GM18520 (cell line): ENCODE measurements at regions not wholly inside any gene's neighbourhood (a gene's known extent, or its start where the extent isn't known, plus 50 kb on each side); places are given as distances from the start of the nearest gene placed in this dataset.
"Not testable (repeated sequence)": the region's sequence is repeated elsewhere in the genome, so short reads cannot be mapped to it uniquely, and the experiment has no call there.

ENCODE experiments used
- ATAC-seq: cut with Tn5 transposase; IDR thresholded peaks from one replicate; pipeline ENCODE4 v1.9.1; 2021; ENCODE audit not compliant: unreplicated experiment

GRCh38 chr5:126129431-126129830, 293.8 kb upstream of the GRAMD2B start:
- no peak for ATAC-seq

GRCh38 chr5:126133424-126133823, 289.8 kb upstream of the GRAMD2B start:
- ATAC-seq = no peak

GRCh38 chr5:126137891-126138280, 285.3 kb upstream of the GRAMD2B start:
- ATAC-seq = no peak

- no peak for ATAC-seq
These were observed 284.8 kb upstream of the GRAMD2B start for GRCh38 chr5:126138281-126138931.

- ATAC-seq = no peak
These were observed 284.1 kb upstream of the GRAMD2B start for GRCh38 chr5:126139086-126139485.

GRCh38 chr5:126139773-126140172, 283.4 kb upstream of the GRAMD2B start:
- no peak for ATAC-seq

- ATAC-seq = peak; percentile 58
These were observed 279.6 kb upstream of the GRAMD2B start for GRCh38 chr5:126143622-126144021.

- ATAC-seq = not testable (repeated sequence)
These were observed 272.9 kb upstream of the GRAMD2B start for GRCh38 chr5:126150319-126150718.

GRCh38 chr5:126155298-126155697, 267.9 kb upstream of the GRAMD2B start:
- not testable (repeated sequence) for ATAC-seq

GRCh38 chr5:126166368-126166767, 256.8 kb upstream of the GRAMD2B start:
- ATAC-seq = no peak

- no peak for ATAC-seq
These were observed 254.4 kb upstream of the GRAMD2B start for GRCh38 chr5:126168785-126169184.

GRCh38 chr5:126171916-126172315, 251.3 kb upstream of the GRAMD2B start:
- ATAC-seq = no peak

- no peak for ATAC-seq
These were observed 250.4 kb upstream of the GRAMD2B start for GRCh38 chr5:126172812-126173211.

GRCh38 chr5:126178521-126178920, 244.7 kb upstream of the GRAMD2B start:
- ATAC-seq = no peak

- ATAC-seq = no peak
These were observed 240.1 kb upstream of the GRAMD2B start for GRCh38 chr5:126182971-126183695.

- ATAC-seq = no peak
These were observed 238.7 kb upstream of the GRAMD2B start for GRCh38 chr5:126184474-126184873.

GRCh38 chr5:126186210-126186609, 237.0 kb upstream of the GRAMD2B start:
- ATAC-seq = peak; percentile 87

GRCh38 chr5:126188804-126189203, 234.4 kb upstream of the GRAMD2B start:
- no peak for ATAC-seq

- no peak for ATAC-seq
These were observed 234.0 kb upstream of the GRAMD2B start for GRCh38 chr5:126189231-126189630.

- ATAC-seq = no peak
These were observed 233.3 kb upstream of the GRAMD2B start for GRCh38 chr5:126189862-126190261.

- ATAC-seq = no peak
These were observed 231.0 kb upstream of the GRAMD2B start for GRCh38 chr5:126192226-126192625.

- ATAC-seq = no peak
These were observed 227.7 kb upstream of the GRAMD2B start for GRCh38 chr5:126195410-126196100.
